ENCODE measurements at regions not wholly inside any gene's neighbourhood (a gene's known extent, or its start where the extent isn't known, plus 50 kb on each side); places are given as distances from the start of the nearest gene placed in this dataset.

DNA sequence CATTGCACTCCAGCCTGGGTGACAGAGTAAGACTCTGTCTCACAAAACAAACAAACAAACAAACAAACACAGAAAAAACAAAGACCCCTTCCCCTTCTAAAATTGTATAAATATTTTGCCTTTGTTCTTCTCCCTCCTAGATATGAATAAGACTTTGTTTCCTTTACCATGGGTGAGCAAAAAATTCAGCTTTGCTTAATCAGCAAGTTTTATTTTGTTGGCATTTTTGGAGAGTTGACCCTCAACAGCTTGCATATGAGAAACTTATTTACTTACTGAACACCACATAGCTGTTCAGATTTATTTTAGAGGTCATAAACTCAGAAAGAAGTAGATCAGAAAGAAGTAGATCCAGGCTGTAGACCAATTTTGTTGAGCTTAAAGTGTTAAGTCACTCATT is 395.2 kb upstream of the TOM1L1 start:
- no peak overlapping the region for H3K4me3 ChIP-seq (replicated peaks in 1 of 2; ENCODE audit: low read depth in 1 of 2, low read length in 2 of 2)
- intact Hi-C loops (cut with micrococcal nuclease) = no loop called here
- H3K9me2 ChIP-seq (ENCODE audit: insufficient read depth) = no peaks in the 10 kb centered on the region
- TF ChIP-seq SIN3A (IDR thresholded peaks at IDR 0.05; ENCODE audit: low read depth) (no peak), RAD21 (IDR thresholded peaks at IDR 0.05; ENCODE audit: low read depth) (no peak), POLR2AphosphoS5 (IDR thresholded peaks at IDR 0.05; ENCODE audit: low read depth, low read length) (no peak), EZH2 (IDR thresholded peaks at IDR 0.05) (no peak), EGR1 (IDR thresholded peaks at IDR 0.05; ENCODE audit: low read depth) (no peak), JUND (IDR thresholded peaks at IDR 0.05) (no peak), YY1 (IDR thresholded peaks at IDR 0.05; ENCODE audit: extremely low read depth, insufficient replicate concordance, low read depth, low read length) (no peak), CEBPB (IDR thresholded peaks at IDR 0.05; ENCODE audit: low read depth) (no peak), SRF (IDR thresholded peaks at IDR 0.05; ENCODE audit: low read depth) (no peak), ELF1 (IDR thresholded peaks at IDR 0.05; ENCODE audit: borderline replicate concordance, low read depth) (no peak), ZNF274 (IDR thresholded peaks at IDR 0.05; ENCODE audit: low read depth, low read length) (no peak), EZH2phosphoT487 (IDR thresholded peaks at IDR 0.05; ENCODE audit: borderline replicate concordance) (no peak), POLR2A (IDR thresholded peaks at IDR 0.05; ENCODE audit: borderline replicate concordance, extremely low read depth, insufficient read depth, insufficient read length) (no peak), FOSL1 (IDR thresholded peaks at IDR 0.05; ENCODE audit: low read depth) (no peak)
- TF ChIP-seq, protein P1, sequence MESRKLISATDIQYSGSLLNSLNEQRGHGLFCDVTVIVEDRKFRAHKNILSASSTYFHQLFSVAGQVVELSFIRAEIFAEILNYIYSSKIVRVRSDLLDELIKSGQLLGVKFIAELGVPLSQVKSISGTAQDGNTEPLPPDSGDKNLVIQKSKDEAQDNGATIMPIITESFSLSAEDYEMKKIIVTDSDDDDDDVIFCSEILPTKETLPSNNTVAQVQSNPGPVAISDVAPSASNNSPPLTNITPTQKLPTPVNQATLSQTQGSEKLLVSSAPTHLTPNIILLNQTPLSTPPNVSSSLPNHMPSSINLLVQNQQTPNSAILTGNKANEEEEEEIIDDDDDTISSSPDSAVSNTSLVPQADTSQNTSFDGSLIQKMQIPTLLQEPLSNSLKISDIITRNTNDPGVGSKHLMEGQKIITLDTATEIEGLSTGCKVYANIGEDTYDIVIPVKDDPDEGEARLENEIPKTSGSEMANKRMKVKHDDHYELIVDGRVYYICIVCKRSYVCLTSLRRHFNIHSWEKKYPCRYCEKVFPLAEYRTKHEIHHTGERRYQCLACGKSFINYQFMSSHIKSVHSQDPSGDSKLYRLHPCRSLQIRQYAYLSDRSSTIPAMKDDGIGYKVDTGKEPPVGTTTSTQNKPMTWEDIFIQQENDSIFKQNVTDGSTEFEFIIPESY (IDR thresholded peaks at IDR 0.05; ENCODE audit: extremely low read depth, insufficient replicate concordance, low read length) = no peak
- TF ChIP-seq, protein P2, sequence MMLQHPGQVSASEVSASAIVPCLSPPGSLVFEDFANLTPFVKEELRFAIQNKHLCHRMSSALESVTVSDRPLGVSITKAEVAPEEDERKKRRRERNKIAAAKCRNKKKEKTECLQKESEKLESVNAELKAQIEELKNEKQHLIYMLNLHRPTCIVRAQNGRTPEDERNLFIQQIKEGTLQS (IDR thresholded peaks at IDR 0.05) = no peak
- TF ChIP-seq, protein P3, sequence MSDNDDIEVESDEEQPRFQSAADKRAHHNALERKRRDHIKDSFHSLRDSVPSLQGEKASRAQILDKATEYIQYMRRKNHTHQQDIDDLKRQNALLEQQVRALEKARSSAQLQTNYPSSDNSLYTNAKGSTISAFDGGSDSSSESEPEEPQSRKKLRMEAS (IDR thresholded peaks at IDR 0.05) = no peak
- TF ChIP-seq, protein P4, sequence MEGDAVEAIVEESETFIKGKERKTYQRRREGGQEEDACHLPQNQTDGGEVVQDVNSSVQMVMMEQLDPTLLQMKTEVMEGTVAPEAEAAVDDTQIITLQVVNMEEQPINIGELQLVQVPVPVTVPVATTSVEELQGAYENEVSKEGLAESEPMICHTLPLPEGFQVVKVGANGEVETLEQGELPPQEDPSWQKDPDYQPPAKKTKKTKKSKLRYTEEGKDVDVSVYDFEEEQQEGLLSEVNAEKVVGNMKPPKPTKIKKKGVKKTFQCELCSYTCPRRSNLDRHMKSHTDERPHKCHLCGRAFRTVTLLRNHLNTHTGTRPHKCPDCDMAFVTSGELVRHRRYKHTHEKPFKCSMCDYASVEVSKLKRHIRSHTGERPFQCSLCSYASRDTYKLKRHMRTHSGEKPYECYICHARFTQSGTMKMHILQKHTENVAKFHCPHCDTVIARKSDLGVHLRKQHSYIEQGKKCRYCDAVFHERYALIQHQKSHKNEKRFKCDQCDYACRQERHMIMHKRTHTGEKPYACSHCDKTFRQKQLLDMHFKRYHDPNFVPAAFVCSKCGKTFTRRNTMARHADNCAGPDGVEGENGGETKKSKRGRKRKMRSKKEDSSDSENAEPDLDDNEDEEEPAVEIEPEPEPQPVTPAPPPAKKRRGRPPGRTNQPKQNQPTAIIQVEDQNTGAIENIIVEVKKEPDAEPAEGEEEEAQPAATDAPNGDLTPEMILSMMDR (IDR thresholded peaks at IDR 0.05 in 2 of 3, conservative IDR thresholded peaks at IDR 0.05 in 1 of 3; ENCODE audit: borderline replicate concordance in 1 of 3, insufficient read depth in 1 of 3, low read depth in 2 of 3, low read length in 2 of 3) = no peak
- H2AFZ ChIP-seq (ENCODE audit: low read depth, low read length, poor library complexity, severe bottlenecking) = no peak overlapping the region
- CTCF ChIA-PET = no interaction called here
- RAD21 ChIA-PET (ENCODE audit: low non-redundant PET in 1 of 2, low total read pairs in 2 of 2, uncharacterized antibody in 2 of 2, unreplicated experiment in 2 of 2) = no interaction called here
- H3K27me3 ChIP-seq (ENCODE audit: insufficient read depth, low read length) = no peaks in the 10 kb centered on the region
- peaks cover 20 to 44% of the 10 kb centered on the region in 2 experiments; a peak in 2 of 4 replicates for H3K9me3 ChIP-seq (ENCODE audit: control insufficient read depth in 1 of 2, insufficient read depth in 1 of 2, low read depth in 1 of 2, low read length in 2 of 2)
- no peaks in the 10 kb centered on the region for H3K4me1 ChIP-seq (ENCODE audit: control insufficient read depth in 1 of 2, insufficient read depth in 2 of 2, low read length in 2 of 2)
- H3K36me3 ChIP-seq (ENCODE audit: control insufficient read depth in 1 of 2, insufficient read depth in 2 of 2, low read length in 2 of 2) = no peaks in the 10 kb centered on the region
- no TSS peak for BruUV-seq (replicated peaks)
- H3K9ac ChIP-seq (ENCODE audit: low read length) = no peak overlapping the region
- POLR2A ChIA-PET = no interaction called here
- no peaks in the 10 kb centered on the region for H4K20me1 ChIP-seq (ENCODE audit: insufficient read depth)
- no peak overlapping the region for H3K27ac ChIP-seq (ENCODE audit: low read depth, low read length)
- DNase-seq (ENCODE audit: low read depth, low spot score) (no peak), ATAC-seq (no peak)
- no peaks in the 10 kb centered on the region for H3K79me2 ChIP-seq (ENCODE audit: insufficient read depth, low read length)
- no peak overlapping the region for H3K4me2 ChIP-seq (ENCODE audit: low read length)
